Gastroesophageal sphincter (tissue), 3 donors: ENCODE measurements at regions not wholly inside any gene's neighbourhood (a gene's known extent, or its start where the extent isn't known, plus 50 kb on each side); places are given as distances from the start of the nearest gene placed in this dataset.

Source experiments
- CTCF ChIP-seq, 4 experiments: fragments of 200-600 bp in 2 of 4; fragments of 450-650 bp in 2 of 4; sonication (generic) in 1 of 4; IDR thresholded peaks; one replicate each; pipeline ENCODE4 v1.5.1; 2017 to 2019; ENCODE audit warnings: antibody characterized with exemption in 4 of 4, mild to moderate bottlenecking in 2 of 4, moderate library complexity in 2 of 4
- POLR2A ChIP-seq, 2 donors: fragments of 450-650 bp; IDR thresholded peaks; one replicate each; pipeline ENCODE4 v1.6.1; 2017; ENCODE audit warnings: antibody characterized with exemption in 2 of 2, mild to moderate bottlenecking in 2 of 2, moderate library complexity in 1 of 2
- POLR2AphosphoS5 ChIP-seq: sonication (generic); formaldehyde crosslinking; IDR thresholded peaks from one replicate; pipeline ENCODE4 v1.6.1; 2017; ENCODE audit warnings: antibody characterized with exemption

GRCh38 chr3:13709706-13710105, 160.8 kb downstream of the FBLN2 start:
- TF ChIP-seq CTCF (IDR thresholded peaks at IDR 0.05) (no peak), POLR2AphosphoS5 (no peak), POLR2A (IDR thresholded peaks at IDR 0.05) (no peak)
